Breast epithelium (tissue), 3 donors: ENCODE measurements at regions not wholly inside any gene's neighbourhood (a gene's known extent, or its start where the extent isn't known, plus 50 kb on each side); places are given as distances from the start of the nearest gene placed in this dataset.

ENCODE experiments used
- POLR2A ChIP-seq: fragments of 450-650 bp; IDR thresholded peaks from one replicate; pipeline ENCODE4 v1.6.1; 2016; ENCODE audit warnings: antibody characterized with exemption, mild to moderate bottlenecking, moderate library complexity
- TF ChIP-seq, protein P1 (sequence below), 3 donors: fragments of 450-650 bp; IDR thresholded peaks; one replicate each; pipeline ENCODE4 v1.5.1; 2016 to 2017; ENCODE audit warnings: antibody characterized with exemption in 3 of 3, mild to moderate bottlenecking in 3 of 3, moderate library complexity in 3 of 3

DNA sequence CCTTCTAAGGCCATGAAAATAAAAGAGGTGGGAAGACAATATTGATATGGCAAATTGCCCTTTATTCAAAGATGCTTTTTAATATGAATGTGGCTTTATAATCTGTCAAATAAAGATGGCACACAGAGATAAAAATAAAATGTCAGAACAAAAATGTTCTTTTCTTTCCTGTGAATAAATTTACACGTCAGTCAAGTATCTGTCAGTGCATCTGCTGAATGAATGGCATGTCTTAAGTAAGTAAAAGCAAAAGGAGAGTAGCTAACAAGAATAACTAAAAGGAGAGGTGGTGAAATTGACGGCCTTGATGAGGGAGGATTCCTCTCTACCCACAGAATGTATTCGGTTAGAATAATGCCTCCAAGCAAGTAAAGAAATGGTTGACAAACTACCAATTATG is 1021.7 kb upstream of the GBE1 start:
- no peak for TF ChIP-seq POLR2A
- TF ChIP-seq, protein P1, sequence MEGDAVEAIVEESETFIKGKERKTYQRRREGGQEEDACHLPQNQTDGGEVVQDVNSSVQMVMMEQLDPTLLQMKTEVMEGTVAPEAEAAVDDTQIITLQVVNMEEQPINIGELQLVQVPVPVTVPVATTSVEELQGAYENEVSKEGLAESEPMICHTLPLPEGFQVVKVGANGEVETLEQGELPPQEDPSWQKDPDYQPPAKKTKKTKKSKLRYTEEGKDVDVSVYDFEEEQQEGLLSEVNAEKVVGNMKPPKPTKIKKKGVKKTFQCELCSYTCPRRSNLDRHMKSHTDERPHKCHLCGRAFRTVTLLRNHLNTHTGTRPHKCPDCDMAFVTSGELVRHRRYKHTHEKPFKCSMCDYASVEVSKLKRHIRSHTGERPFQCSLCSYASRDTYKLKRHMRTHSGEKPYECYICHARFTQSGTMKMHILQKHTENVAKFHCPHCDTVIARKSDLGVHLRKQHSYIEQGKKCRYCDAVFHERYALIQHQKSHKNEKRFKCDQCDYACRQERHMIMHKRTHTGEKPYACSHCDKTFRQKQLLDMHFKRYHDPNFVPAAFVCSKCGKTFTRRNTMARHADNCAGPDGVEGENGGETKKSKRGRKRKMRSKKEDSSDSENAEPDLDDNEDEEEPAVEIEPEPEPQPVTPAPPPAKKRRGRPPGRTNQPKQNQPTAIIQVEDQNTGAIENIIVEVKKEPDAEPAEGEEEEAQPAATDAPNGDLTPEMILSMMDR (IDR thresholded peaks at IDR 0.05) = no peak
